HepG2 (cell line): ENCODE measurements at regions not wholly inside any gene's neighbourhood (a gene's known extent, or its start where the extent isn't known, plus 50 kb on each side); places are given as distances from the start of the nearest gene placed in this dataset.

Experiments
- ATAC-seq: fragments of 200-7000 bp; cut with Tn5 transposase; 3 replicates; pipeline ENCODE4 v1.9.1; 2020; ENCODE audit warnings: mild to moderate bottlenecking, moderate library complexity
- BruUV-seq: library from RNA; stranded (reverse); fragments of 400-500 nt; replicated peaks from 2 replicates; lab custom pipeline; 2021; lab: Mats Ljungman, UMichigan
- CTCF ChIA-PET: fragments of 300-600 bp; formaldehyde crosslinking; extraction: SDS; loops from one replicate; lab custom pipeline; 2021; ENCODE audit warnings: low total read pairs, inconsistent platforms, low intra/inter-chr PET ratio; lab: Yijun Ruan, JAX
- POLR2A ChIA-PET: fragments of 350-600 bp; sonication (Branson Sonifier 250); formaldehyde crosslinking; loops from one replicate; lab custom pipeline; 2020; ENCODE audit warnings: antibody characterized with exemption, inconsistent platforms; lab: Yijun Ruan, JAX
- DNase-seq: peaks from one replicate; pipeline ENCODE4 v3.0.0-alpha.2; 2015; ENCODE audit warnings: low spot score
- FAIRE-seq: peaks from 3 replicates; lab custom pipeline; 2011; peaks lifted over from hg19 to GRCh38; lab: Jason Lieb, UNC
- H2AFZ ChIP-seq: one replicate; pipeline ENCODE4 v1.6.1; 2011; ENCODE audit warnings: low read length, inconsistent platforms
- H3K27ac ChIP-seq: fragments of 300-600 bp; 3 replicates; pipeline ENCODE4 v1.8.0; 2011; ENCODE audit warnings: mixed run types, mild to moderate bottlenecking, mixed read lengths, low read length, inconsistent platforms; ENCODE audit not compliant: insufficient read depth; ENCODE audit errors: extremely low read length
- H3K27me3 ChIP-seq, 2 experiments: fragments of 200-600 bp in 1 of 2; 2 replicates in 1 of 2; 3 replicates in 1 of 2; pipeline versions ENCODE4 v1.6.0 to v1.8.0; 2011; ENCODE audit warnings: low read length in 2 of 2, mild to moderate bottlenecking in 2 of 2, moderate library complexity in 2 of 2, inconsistent platforms in 1 of 2; ENCODE audit not compliant: insufficient read depth in 2 of 2, control insufficient read depth in 1 of 2
- H3K36me3 ChIP-seq, 2 experiments: fragments of 200-600 bp in 1 of 2; replicated peaks in 1 of 2; 2 replicates in 1 of 2; 3 replicates in 1 of 2; pipeline versions ENCODE4 v1.5.1 to v1.8.0; 2011; ENCODE audit warnings: low read length in 2 of 2, inconsistent platforms in 1 of 2; ENCODE audit not compliant: insufficient read depth in 2 of 2, control insufficient read depth in 1 of 2
- H3K4me1 ChIP-seq: 2 replicates; pipeline ENCODE4 v1.5.1; 2012; ENCODE audit warnings: low read length, inconsistent platforms; ENCODE audit not compliant: insufficient read depth
- H3K4me2 ChIP-seq: 2 replicates; pipeline ENCODE4 v1.6.0; 2011; ENCODE audit warnings: low read depth, low read length, inconsistent platforms
- H3K4me3 ChIP-seq, 3 experiments: fragments of 200-600 bp in 1 of 3; sonication (generic), shearing (Covaris generic) in 1 of 3; replicated peaks in 1 of 3; 2 replicates each; pipeline ENCODE4 v1.5.1; 2011 to 2016; ENCODE audit warnings: low read length in 3 of 3, inconsistent platforms in 2 of 3, low read depth in 2 of 3, mild to moderate bottlenecking in 2 of 3, control low read depth in 1 of 3, mixed read lengths in 1 of 3; ENCODE audit not compliant: insufficient read depth in 1 of 3
- H3K79me2 ChIP-seq: one replicate; pipeline ENCODE4 v1.6.1; 2011; ENCODE audit warnings: low read length, inconsistent platforms; ENCODE audit not compliant: insufficient read depth
- H3K9ac ChIP-seq: 2 replicates; pipeline ENCODE4 v1.6.0; 2011; ENCODE audit warnings: mild to moderate bottlenecking, low read depth, low read length, inconsistent platforms; ENCODE audit not compliant: insufficient read depth
- H3K9me3 ChIP-seq: 2 replicates; pipeline ENCODE4 v1.5.1; 2012; ENCODE audit warnings: mild to moderate bottlenecking, low read length
- H4K20me1 ChIP-seq: 2 replicates; pipeline ENCODE4 v1.6.0; 2011; ENCODE audit warnings: inconsistent platforms, mild to moderate bottlenecking, low read length, moderate library complexity; ENCODE audit not compliant: insufficient read depth
- ISX ChIP-seq: sonication (generic); formaldehyde crosslinking; conservative IDR thresholded peaks from 2 replicates; pipeline ENCODE4 v1.5.0; 2020; ENCODE audit warnings: missing genetic modification reagents
- NR2F1 ChIP-seq, 2 experiments: fragments of 450-650 bp in 1 of 2; formaldehyde crosslinking in 1 of 2; IDR thresholded peaks; 2 replicates each; pipeline versions ENCODE4 v1.5.0 to v1.6.1; 2016 to 2020; ENCODE audit warnings: mild to moderate bottlenecking in 1 of 2, missing compliant biosample characterization in 1 of 2, missing genetic modification reagents in 1 of 2, moderate library complexity in 1 of 2
- ZBTB46 ChIP-seq: sonication (generic); formaldehyde crosslinking; IDR thresholded peaks from 2 replicates; pipeline ENCODE4 v1.4.0; 2020; ENCODE audit warnings: mild to moderate bottlenecking, missing genetic modification reagents, borderline replicate concordance
- ZMAT5 ChIP-seq: sonication (generic); formaldehyde crosslinking; IDR thresholded peaks from 2 replicates; pipeline ENCODE4 v1.5.0; 2020; ENCODE audit warnings: mild to moderate bottlenecking, low read depth, missing genetic modification reagents, borderline replicate concordance
- ZNF280B ChIP-seq: sonication (generic); formaldehyde crosslinking; IDR thresholded peaks from 2 replicates; pipeline ENCODE4 v1.5.0; 2020; ENCODE audit warnings: missing genetic modification reagents, mild to moderate bottlenecking, borderline replicate concordance
- ZNF34 ChIP-seq: sonication (generic); formaldehyde crosslinking; IDR thresholded peaks from 2 replicates; pipeline ENCODE4 v1.4.0; 2020; ENCODE audit warnings: mild to moderate bottlenecking, missing genetic modification reagents, borderline replicate concordance
- ZNF367 ChIP-seq: sonication (generic); formaldehyde crosslinking; IDR thresholded peaks from 2 replicates; pipeline ENCODE4 v1.4.0; 2020; ENCODE audit warnings: missing genetic modification reagents, borderline replicate concordance
- ZNF749 ChIP-seq: sonication (generic); formaldehyde crosslinking; IDR thresholded peaks from 2 replicates; pipeline ENCODE4 v1.8.0; 2022; ENCODE audit warnings: mild to moderate bottlenecking, missing genetic modification reagents, moderate library complexity, borderline replicate concordance
- WGBS: methylation state at CpG from one replicate; pipeline ENCODE4 v1.1.6; 2017; ENCODE audit warnings: low lambda C conversion rate; 5-methylcytosine and 5-hydroxymethylcytosine counted together
- in situ Hi-C: cut with HindIII; loops from 2 replicates; pipeline ENCODE4 v1.10.0; 2017; ENCODE audit warnings: low pct_unique_long_range_greater_than_20kb; ENCODE audit not compliant: extremely low pct_ligation_motif_present
- intact Hi-C: fragments of 100-400 bp; cut with micrococcal nuclease; formaldehyde crosslinking; loops from one replicate; pipeline ENCODE4 v1.10.0; 2022; ENCODE audit not compliant: unreplicated experiment

GRCh38 chr5:174999581-174999980 lies 275.2 kb downstream of the MSX2 start:
- DNase-seq (no peak), ATAC-seq (no peak), FAIRE-seq (no peak)
- CTCF ChIA-PET: no interaction called here
- Histone ChIP-seq H3K9me3 (no peaks in the 10 kb centered on the region; the same call in none of the 2 replicates), H3K4me1 (no peaks in the 10 kb centered on the region), H3K4me2 (no peak overlapping the region), H3K9ac (no peak overlapping the region), H3K4me3 (no peak overlapping the region), H3K79me2 (no peaks in the 10 kb centered on the region), H3K27ac (no peak overlapping the region), H3K36me3 (no peaks in the 10 kb centered on the region), H2AFZ (no peak overlapping the region), H4K20me1 (no peaks in the 10 kb centered on the region), H3K27me3 (no peaks in the 10 kb centered on the region)
- intact Hi-C loops: no loop called here
- in situ Hi-C loops: no loop called here
- POLR2A ChIA-PET: no interaction called here
- WGBS: 24% methylated on average over 6 of the region's 8 CpGs
- no TSS peak for BruUV-seq
- TF ChIP-seq ISX (CRISPR knock-in tag) (no peak), ZNF280B (no peak), ZNF34 (CRISPR knock-in tag) (no peak), ZBTB46 (CRISPR knock-in tag) (no peak), NR2F1 (CRISPR knock-in tag; IDR thresholded peaks at IDR 0.05) (no peak), ZNF749 (no peak), ZNF367 (no peak), ZMAT5 (CRISPR knock-in tag) (no peak)
